Stimulated activated CD4-positive, alpha-beta T cell treated with anti-CD3 and anti-CD28 coated beads, Interleukin-1b, Interleukin-23, amount 100 ng/mL, for 48 hours (primary cell): ENCODE measurements at regions not wholly inside any gene's neighbourhood (a gene's known extent, or its start where the extent isn't known, plus 50 kb on each side); places are given as distances from the start of the nearest gene placed in this dataset.
"Not testable (repeated sequence)": the region's sequence is repeated elsewhere in the genome, so short reads cannot be mapped to it uniquely, and the experiment has no call there.

Experiments
- DNase-seq: peaks from one replicate; pipeline ENCODE4 v3.0.0-alpha.2; 2020

- no peak for DNase-seq
These were observed 729.7 kb upstream of the USP15 start for GRCh38 chr12:61530456-61530855.

- DNase-seq: no peak
These were observed 729.0 kb upstream of the USP15 start for GRCh38 chr12:61531195-61531594.

GRCh38 chr12:61536117-61536516, 724.1 kb upstream of the USP15 start:
- no peak for DNase-seq

GRCh38 chr12:61536525-61536924, 723.7 kb upstream of the USP15 start:
- DNase-seq: no peak

- DNase-seq: no peak
These were observed 721.3 kb upstream of the USP15 start for GRCh38 chr12:61538951-61539350.

- DNase-seq: no peak
These were observed 717.7 kb upstream of the USP15 start for GRCh38 chr12:61542551-61542950.

- DNase-seq: no peak
These were observed 713.9 kb upstream of the USP15 start for GRCh38 chr12:61546296-61546695.

- no peak for DNase-seq
These were observed 707.1 kb upstream of the USP15 start for GRCh38 chr12:61553091-61553490.

GRCh38 chr12:61554268-61555008, 705.8 kb upstream of the USP15 start:
- no peak for DNase-seq

GRCh38 chr12:61563665-61564450, 696.3 kb upstream of the USP15 start:
- DNase-seq: no peak

- no peak for DNase-seq
These were observed 695.7 kb upstream of the USP15 start for GRCh38 chr12:61564466-61564865.

GRCh38 chr12:61566183-61566582, 694.0 kb upstream of the USP15 start:
- DNase-seq: no peak

- no peak for DNase-seq
These were observed 685.9 kb upstream of the USP15 start for GRCh38 chr12:61574339-61574738.

GRCh38 chr12:61584943-61585342, 675.3 kb upstream of the USP15 start:
- no peak for DNase-seq

GRCh38 chr12:61590864-61591263, 669.3 kb upstream of the USP15 start:
- DNase-seq: not testable (repeated sequence)

GRCh38 chr12:61610143-61610542, 650.1 kb upstream of the USP15 start:
- DNase-seq: no peak

GRCh38 chr12:61629702-61630101, 630.5 kb upstream of the USP15 start:
- DNase-seq: no peak

GRCh38 chr12:61646639-61647038, 613.6 kb upstream of the USP15 start:
- no peak for DNase-seq

- no peak for DNase-seq
These were observed 612.6 kb upstream of the USP15 start for GRCh38 chr12:61647566-61647965.

- DNase-seq: no peak
These were observed 607.9 kb upstream of the USP15 start for GRCh38 chr12:61652265-61652664.

- no peak for DNase-seq
These were observed 605.5 kb upstream of the USP15 start for GRCh38 chr12:61654698-61655097.

GRCh38 chr12:61655241-61655640, 605.0 kb upstream of the USP15 start:
- DNase-seq: no peak

GRCh38 chr12:61667676-61668075, 592.5 kb upstream of the USP15 start:
- no peak for DNase-seq

- DNase-seq: no peak
These were observed 583.7 kb upstream of the USP15 start for GRCh38 chr12:61676520-61676919.
